ENCODE measurements at regions not wholly inside any gene's neighbourhood (a gene's known extent, or its start where the extent isn't known, plus 50 kb on each side); places are given as distances from the start of the nearest gene placed in this dataset.

- no peak for TF ChIP-seq POLR2AphosphoS5 (IDR thresholded peaks at IDR 0.05; ENCODE audit: low read depth, low read length)
- no peak for TF ChIP-seq REST (IDR thresholded peaks at IDR 0.05; ENCODE audit: insufficient read depth in 1 of 2, low read depth in 2 of 2, low read length in 2 of 2)
- no peak for TF ChIP-seq SIN3A (IDR thresholded peaks at IDR 0.05; ENCODE audit: borderline replicate concordance, insufficient read depth, low read length)
- no peak for TF ChIP-seq FOXP2 (optimal IDR thresholded peaks at IDR 0.05; ENCODE audit: borderline replicate concordance, extremely low read depth, extremely low read length, insufficient read depth)
These were observed 287.3 kb upstream of the FLRT2 start for GRCh38 chr14:85242666-85243065.
